Brain microvascular endothelial cell (primary cell): ENCODE measurements at regions not wholly inside any gene's neighbourhood (a gene's known extent, or its start where the extent isn't known, plus 50 kb on each side); places are given as distances from the start of the nearest gene placed in this dataset.

Experiments
- DNase-seq: peaks from one replicate; pipeline ENCODE4 v3.0.0-alpha.2; 2020
- H3K27ac ChIP-seq: fragments of 250-450 bp; sonication (Bioruptor Pico); 2 replicates; pipeline ENCODE4 v1.5.1; 2020; ENCODE audit warnings: mild to moderate bottlenecking, moderate library complexity
- H3K27me3 ChIP-seq: fragments of 250-450 bp; sonication (Bioruptor Pico); replicated peaks from 2 replicates; pipeline ENCODE4 v1.5.1; 2020; ENCODE audit warnings: mild to moderate bottlenecking
- H3K36me3 ChIP-seq: fragments of 250-450 bp; sonication (Bioruptor Pico); replicated peaks from 2 replicates; pipeline ENCODE4 v1.5.1; 2020; ENCODE audit warnings: mild to moderate bottlenecking
- H3K4me3 ChIP-seq: 2 replicates; pipeline ENCODE4 v1.5.1; 2011; ENCODE audit warnings: low read depth, mild to moderate bottlenecking, control low read depth, low read length, moderate library complexity
- in situ Hi-C: cut with HindIII; loops from 2 replicates; pipeline ENCODE4 v1.10.0; 2017; ENCODE audit warnings: low sequenced_read_pairs, low pct_ligation_motif_present
- TF ChIP-seq, protein P1 (sequence below): IDR thresholded peaks from 2 replicates; pipeline ENCODE4 v1.5.1; 2011; ENCODE audit warnings: low read depth, mild to moderate bottlenecking, moderate library complexity, low read length, control low read depth, inconsistent platforms; ENCODE audit errors: missing control alignments

DNA sequence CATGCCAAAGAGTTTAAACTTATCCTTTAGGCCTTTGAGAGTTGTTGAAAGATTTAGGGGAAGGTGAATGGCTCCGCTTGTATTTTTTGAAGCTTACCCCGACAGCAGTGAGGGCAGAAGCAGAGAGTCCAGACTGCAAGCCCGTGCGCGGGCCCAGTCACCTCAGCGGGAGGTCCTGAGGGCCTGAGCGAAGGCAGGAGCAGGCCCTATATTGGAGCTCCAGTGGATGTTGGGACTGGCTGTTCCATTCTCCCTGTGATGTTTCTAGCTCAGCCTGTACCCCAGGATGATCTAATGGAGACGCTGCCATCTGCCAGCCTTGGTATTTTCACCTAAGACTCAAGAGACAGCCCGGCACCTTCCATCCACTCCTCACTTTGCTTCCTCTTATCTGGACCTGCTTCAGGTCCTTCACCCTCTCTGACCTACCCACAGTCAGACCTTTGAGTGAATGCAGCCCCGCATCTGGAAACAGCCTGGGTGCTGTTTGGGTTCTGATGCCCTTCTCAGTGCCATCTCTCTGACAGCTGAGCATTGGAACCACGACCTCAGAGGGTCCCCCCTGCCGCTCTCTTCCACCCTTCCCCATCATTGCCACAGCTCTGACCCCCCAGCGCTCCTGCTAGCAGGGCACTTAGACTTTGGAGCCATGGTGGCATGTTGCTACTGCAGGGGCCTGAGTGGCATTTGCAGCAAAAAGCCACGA lies 628.2 kb upstream of the CADM1 start:
- TF ChIP-seq, protein P1, sequence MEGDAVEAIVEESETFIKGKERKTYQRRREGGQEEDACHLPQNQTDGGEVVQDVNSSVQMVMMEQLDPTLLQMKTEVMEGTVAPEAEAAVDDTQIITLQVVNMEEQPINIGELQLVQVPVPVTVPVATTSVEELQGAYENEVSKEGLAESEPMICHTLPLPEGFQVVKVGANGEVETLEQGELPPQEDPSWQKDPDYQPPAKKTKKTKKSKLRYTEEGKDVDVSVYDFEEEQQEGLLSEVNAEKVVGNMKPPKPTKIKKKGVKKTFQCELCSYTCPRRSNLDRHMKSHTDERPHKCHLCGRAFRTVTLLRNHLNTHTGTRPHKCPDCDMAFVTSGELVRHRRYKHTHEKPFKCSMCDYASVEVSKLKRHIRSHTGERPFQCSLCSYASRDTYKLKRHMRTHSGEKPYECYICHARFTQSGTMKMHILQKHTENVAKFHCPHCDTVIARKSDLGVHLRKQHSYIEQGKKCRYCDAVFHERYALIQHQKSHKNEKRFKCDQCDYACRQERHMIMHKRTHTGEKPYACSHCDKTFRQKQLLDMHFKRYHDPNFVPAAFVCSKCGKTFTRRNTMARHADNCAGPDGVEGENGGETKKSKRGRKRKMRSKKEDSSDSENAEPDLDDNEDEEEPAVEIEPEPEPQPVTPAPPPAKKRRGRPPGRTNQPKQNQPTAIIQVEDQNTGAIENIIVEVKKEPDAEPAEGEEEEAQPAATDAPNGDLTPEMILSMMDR = no peak
- no peak for DNase-seq
- Histone ChIP-seq H3K27me3 (no peaks in the 10 kb centered on the region), H3K36me3 (no peaks in the 10 kb centered on the region), H3K4me3 (no peak overlapping the region), H3K27ac (no peak overlapping the region)
- in situ Hi-C loops = no loop called here

DNA sequence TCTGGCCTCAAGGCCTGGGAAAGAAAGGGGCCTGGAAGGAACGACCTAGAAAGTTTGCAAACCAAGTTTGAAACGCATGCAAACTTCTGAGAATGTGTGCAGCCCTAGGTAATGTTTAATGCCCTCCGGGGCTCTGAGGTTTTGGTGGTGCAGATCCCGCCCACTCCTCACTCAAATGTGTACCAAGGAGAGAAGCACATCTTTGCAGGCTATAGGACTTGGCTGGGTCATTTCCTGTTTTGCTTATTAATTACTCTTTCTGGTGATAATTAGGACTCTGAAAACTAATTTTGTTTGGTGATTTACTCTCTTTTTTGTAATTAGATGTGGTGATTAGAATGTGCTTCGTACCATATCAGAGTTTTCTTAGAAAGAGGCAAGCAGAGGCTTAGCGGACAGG lies 625.9 kb upstream of the CADM1 start:
- Histone ChIP-seq H3K4me3 (no peak overlapping the region), H3K27me3 (no peaks in the 10 kb centered on the region), H3K36me3 (no peaks in the 10 kb centered on the region), H3K27ac (no peak overlapping the region)
- in situ Hi-C loops = no loop called here
- TF ChIP-seq, protein P1 = no peak
- DNase-seq = no peak

DNA sequence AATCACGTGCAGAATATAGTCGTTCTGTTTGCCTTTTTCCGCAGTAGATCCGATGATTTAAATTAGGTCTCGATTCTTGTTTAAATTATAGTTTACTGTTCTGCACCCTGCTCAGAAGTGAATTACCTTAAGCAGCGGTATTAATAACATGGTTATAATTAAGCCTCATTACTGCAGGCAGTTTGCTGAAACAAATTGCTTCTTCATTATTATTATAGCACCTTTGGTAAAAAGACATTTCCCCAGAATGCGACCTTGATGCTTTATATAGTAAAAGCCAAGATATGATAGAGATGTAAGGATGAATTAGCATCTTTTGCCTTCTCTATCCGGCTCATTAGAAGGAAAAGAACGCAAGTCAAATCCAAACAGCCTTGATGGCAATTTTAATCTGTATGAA lies 625.2 kb upstream of the CADM1 start:
- Histone ChIP-seq H3K4me3 (no peak overlapping the region), H3K27ac (no peak overlapping the region), H3K27me3 (no peaks in the 10 kb centered on the region), H3K36me3 (no peaks in the 10 kb centered on the region)
- DNase-seq = no peak
- TF ChIP-seq, protein P1 = no peak
- in situ Hi-C loops = no loop called here

DNA sequence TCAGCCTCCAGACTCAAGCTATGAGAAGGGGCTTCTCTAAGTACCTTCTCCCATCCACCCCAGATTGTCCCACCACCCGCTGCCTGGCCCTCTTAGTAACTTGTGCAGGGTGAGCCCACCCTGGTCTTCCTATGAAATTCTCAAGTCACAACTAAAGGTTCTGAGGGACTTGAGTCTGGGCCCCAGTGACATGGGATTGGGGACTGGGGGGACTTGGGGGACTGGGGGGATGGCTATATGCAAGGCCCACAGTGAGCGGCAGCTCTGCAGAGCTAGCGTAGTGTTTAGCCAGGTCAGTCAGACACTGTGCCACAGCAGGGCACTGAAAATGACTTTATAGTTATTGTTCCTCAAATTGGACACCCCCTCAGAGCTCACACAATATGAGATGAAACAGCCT lies 622.3 kb upstream of the CADM1 start:
- Histone ChIP-seq H3K27me3 (no peaks in the 10 kb centered on the region), H3K27ac (no peak overlapping the region), H3K4me3 (no peak overlapping the region), H3K36me3 (no peaks in the 10 kb centered on the region)
- in situ Hi-C loops = no loop called here
- DNase-seq = no peak
- TF ChIP-seq, protein P1 = no peak

DNA sequence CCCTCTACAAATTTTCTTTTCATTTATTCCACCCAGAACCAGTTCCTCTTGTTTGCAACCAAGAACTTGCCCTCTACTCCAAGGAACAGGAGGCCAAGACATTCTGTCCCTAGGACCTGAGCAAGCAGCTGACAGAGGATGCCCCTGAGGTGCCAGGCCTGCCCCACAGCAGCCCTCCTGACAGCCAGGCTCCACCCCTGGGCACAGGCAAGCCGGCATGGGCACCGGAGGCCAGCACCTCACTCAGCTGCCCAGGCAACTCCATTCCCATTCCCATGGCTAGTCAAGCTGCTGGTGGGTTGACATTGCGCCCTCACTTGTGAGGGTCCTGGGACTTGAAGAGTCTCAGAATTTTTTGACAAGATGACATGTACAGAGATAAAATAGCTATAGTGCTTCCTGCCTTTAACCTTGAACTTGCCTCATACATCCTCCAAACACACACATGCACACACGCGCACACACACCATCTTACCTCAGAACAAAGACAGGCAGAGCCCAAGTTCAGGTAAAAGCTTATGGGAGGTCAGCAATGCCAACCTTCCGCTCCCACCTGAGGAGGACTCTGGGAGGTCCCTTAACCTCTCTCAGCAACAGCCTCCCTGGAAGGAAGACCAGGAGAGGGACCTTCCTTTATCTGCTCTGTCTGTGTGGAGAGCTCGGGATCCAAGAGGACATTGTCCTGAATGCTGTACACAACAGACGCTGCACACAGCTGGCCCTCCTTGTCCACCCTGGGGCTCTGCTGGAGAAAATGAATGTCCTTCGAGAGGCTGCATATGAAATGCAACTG lies 620.9 kb upstream of the CADM1 start:
- DNase-seq = no peak
- Histone ChIP-seq H3K4me3 (no peak overlapping the region), H3K36me3 (no peaks in the 10 kb centered on the region), H3K27me3 (no peaks in the 10 kb centered on the region), H3K27ac (no peak overlapping the region)
- in situ Hi-C loops = no loop called here
- TF ChIP-seq, protein P1 = no peak

DNA sequence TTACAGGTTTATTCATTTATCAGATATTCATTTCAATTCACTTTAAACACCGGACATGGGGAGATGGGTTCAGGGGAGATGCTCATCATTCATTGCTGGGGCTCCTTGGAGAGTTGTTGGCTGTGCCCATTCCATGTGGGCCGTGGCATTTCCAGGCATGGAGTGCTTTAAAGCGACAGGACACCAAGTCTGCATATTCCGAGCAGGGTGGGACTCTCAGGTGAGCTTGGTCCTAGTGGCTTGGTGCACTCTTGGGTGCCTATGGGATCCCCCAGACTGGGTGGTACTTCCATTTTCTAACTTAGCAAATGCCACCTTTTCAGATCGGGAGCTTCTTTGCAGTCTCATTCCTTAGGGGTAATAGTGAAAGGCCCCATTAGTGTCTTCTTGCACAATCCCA lies 619.5 kb upstream of the CADM1 start:
- DNase-seq = no peak
- TF ChIP-seq, protein P1 = no peak
- Histone ChIP-seq H3K4me3 (no peak overlapping the region), H3K27ac (no peak overlapping the region), H3K36me3 (no peaks in the 10 kb centered on the region), H3K27me3 (no peaks in the 10 kb centered on the region)
- in situ Hi-C loops = no loop called here
